WTC11 (cell line): ENCODE measurements at regions not wholly inside any gene's neighbourhood (a gene's known extent, or its start where the extent isn't known, plus 50 kb on each side); places are given as distances from the start of the nearest gene placed in this dataset.

Experiments
- ATF3 ChIP-seq: sonication (generic); formaldehyde crosslinking; conservative IDR thresholded peaks from 2 replicates; pipeline ENCODE4 v1.8.1; 2022; ENCODE audit warnings: mild to moderate bottlenecking, missing genetic modification reagents
- CTCF ChIP-seq: fragments of 200-600 bp; IDR thresholded peaks from 2 replicates; pipeline ENCODE4 v1.8.0; 2022; ENCODE audit warnings: antibody characterized with exemption
- KAT7 ChIP-seq: sonication (generic); formaldehyde crosslinking; IDR thresholded peaks from 2 replicates; pipeline ENCODE4 v1.8.1; 2023; ENCODE audit warnings: missing genetic modification reagents, mild to moderate bottlenecking, borderline replicate concordance
- MAX ChIP-seq: sonication (generic); formaldehyde crosslinking; IDR thresholded peaks from 2 replicates; pipeline ENCODE4 v1.8.0; 2022; ENCODE audit warnings: mild to moderate bottlenecking, missing genetic modification reagents
- RORB ChIP-seq: fragments of 250-450 bp; sonication (Bioruptor Pico); IDR thresholded peaks from 2 replicates; pipeline ENCODE4 v1.9.0; 2021; ENCODE audit warnings: mild to moderate bottlenecking
- USF2 ChIP-seq: sonication (generic); formaldehyde crosslinking; IDR thresholded peaks from 2 replicates; pipeline ENCODE4 v1.8.1; 2023; ENCODE audit warnings: mild to moderate bottlenecking, missing genetic modification reagents, moderate library complexity

GRCh38 chr5:3862906-3863305 is 267.3 kb downstream of the IRX1 start:
- TF ChIP-seq CTCF: no peak
- TF ChIP-seq KAT7 (CRISPR knock-in tag): no peak
- no peak for TF ChIP-seq RORB (CRISPR knock-in tag)
- TF ChIP-seq USF2 (CRISPR knock-in tag): no peak
- TF ChIP-seq MAX (CRISPR knock-in tag): no peak
- TF ChIP-seq ATF3: no peak
